ENCODE measurements at regions not wholly inside any gene's neighbourhood (a gene's known extent, or its start where the extent isn't known, plus 50 kb on each side); places are given as distances from the start of the nearest gene placed in this dataset.

DNA sequence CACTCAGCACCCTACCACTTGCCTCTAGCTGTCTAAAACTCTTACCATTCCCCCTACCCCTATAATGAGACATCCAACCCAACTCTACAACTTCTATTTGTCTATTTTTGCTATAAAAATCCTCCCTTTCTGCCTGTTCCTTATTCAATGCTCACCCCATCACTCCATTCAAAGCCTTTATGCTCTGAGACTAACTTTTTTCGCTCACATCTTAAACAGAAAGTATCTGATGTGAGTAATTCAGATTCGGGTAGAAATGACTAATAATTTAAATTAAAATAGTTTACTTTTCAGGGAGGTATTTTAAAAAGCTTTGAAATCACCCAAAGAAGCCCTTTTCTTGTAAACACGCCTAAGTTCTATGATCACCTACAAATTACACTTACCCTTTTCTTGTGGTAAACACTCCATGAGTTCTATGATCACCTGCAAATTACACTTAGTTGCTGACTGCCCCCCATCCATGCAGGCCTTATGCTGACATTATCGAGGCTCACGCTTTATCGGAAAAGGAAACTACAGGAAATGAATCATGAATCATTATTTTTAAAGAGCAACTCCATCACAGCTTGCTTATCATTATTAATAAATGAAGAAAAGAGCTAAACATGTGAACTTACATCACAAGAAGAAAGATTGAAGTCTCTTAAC, 168.7 kb upstream of the PPP1R2C start:
- no peak for DNase-seq (ENCODE audit: low spot score, unreplicated experiment)
- H3K9me3 Mint-ChIP-seq (ENCODE audit: low read depth): no peaks in the 10 kb centered on the region
- no peaks in the 10 kb centered on the region for H3K4me1 Mint-ChIP-seq (ENCODE audit: low read depth)
- TF ChIP-seq, protein P1, sequence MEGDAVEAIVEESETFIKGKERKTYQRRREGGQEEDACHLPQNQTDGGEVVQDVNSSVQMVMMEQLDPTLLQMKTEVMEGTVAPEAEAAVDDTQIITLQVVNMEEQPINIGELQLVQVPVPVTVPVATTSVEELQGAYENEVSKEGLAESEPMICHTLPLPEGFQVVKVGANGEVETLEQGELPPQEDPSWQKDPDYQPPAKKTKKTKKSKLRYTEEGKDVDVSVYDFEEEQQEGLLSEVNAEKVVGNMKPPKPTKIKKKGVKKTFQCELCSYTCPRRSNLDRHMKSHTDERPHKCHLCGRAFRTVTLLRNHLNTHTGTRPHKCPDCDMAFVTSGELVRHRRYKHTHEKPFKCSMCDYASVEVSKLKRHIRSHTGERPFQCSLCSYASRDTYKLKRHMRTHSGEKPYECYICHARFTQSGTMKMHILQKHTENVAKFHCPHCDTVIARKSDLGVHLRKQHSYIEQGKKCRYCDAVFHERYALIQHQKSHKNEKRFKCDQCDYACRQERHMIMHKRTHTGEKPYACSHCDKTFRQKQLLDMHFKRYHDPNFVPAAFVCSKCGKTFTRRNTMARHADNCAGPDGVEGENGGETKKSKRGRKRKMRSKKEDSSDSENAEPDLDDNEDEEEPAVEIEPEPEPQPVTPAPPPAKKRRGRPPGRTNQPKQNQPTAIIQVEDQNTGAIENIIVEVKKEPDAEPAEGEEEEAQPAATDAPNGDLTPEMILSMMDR (IDR thresholded peaks at IDR 0.05; ENCODE audit: unreplicated experiment): no peak
- H3K27me3 Mint-ChIP-seq: no peaks in the 10 kb centered on the region
- no peak overlapping the region for H3K4me3 Mint-ChIP-seq (ENCODE audit: low read depth)
- no peak overlapping the region for H3K27ac Mint-ChIP-seq
- H3K36me3 Mint-ChIP-seq (ENCODE audit: insufficient read depth): no peaks in the 10 kb centered on the region

DNA sequence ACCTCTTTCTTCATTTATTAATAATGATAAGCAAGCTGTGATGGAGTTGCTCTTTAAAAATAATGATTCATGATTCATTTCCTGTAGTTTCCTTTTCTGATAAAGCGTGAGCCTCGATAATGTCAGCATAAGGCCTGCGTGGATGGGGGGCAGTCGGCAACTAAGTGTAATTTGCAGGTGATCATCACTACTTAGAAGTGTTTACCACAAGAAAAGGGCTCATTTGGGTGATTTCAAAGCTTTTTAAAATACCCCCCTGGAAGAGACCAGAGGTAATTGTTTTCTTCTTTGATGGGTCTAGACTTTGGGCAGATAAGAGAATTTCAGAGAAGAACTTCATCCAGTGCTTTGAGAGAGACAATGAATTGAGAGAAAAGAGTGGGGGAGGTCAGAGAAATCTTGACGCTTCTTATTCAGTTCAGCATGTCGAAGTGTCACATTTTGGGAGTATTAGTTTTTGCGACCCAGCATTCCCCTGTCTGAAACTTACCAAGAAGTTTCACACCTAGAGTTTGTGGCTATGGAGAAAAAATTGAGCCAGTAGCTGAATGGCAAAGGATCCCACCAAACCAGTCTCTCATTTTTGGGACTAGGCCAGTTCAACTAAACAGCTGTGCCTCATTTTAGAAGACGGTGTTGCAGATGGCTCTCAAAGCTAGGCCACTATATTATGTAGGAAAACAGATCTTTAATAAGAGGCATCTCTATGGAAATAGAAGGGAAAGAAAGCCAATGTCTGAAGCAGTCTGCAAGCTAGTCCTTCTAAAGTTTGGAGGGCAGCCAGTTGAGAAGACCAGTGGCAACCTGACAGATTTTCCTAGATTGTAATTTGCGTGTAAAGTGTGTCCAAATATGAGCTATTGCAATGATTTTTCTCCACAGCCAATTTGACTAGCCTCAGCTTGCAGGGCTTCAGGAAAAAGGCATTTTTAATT, 171.0 kb upstream of the PPP1R2C start:
- H3K9me3 Mint-ChIP-seq (ENCODE audit: low read depth): no peaks in the 10 kb centered on the region
- no peak overlapping the region for H3K4me3 Mint-ChIP-seq (ENCODE audit: low read depth)
- TF ChIP-seq, protein P1 (IDR thresholded peaks at IDR 0.05; ENCODE audit: unreplicated experiment): no peak
- no peak overlapping the region for H3K27ac Mint-ChIP-seq
- H3K4me1 Mint-ChIP-seq (ENCODE audit: low read depth): no peaks in the 10 kb centered on the region
- no peak for DNase-seq (ENCODE audit: low spot score, unreplicated experiment)
- no peaks in the 10 kb centered on the region for H3K27me3 Mint-ChIP-seq
- no peaks in the 10 kb centered on the region for H3K36me3 Mint-ChIP-seq (ENCODE audit: insufficient read depth)

DNA sequence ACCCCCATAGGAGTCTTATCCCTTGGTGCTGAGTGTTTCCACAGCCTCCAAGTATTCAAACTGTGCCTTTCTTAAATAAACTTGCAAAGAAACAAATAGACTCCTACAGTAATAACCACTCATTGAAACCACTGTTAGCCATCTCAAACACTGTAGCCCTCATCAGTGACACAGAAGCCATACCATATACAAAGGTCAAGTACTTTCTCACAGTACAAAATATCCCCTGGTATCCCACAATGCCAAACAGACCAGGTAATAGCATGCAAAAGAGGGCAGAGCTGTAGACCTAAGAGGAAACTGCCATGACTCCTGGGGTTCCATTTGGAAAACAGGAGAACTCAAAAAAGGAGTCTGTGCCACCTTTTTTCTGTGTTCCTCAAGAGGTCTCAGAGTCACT, 173.8 kb upstream of the PPP1R2C start:
- no peaks in the 10 kb centered on the region for H3K4me1 Mint-ChIP-seq (ENCODE audit: low read depth)
- no peak overlapping the region for H3K4me3 Mint-ChIP-seq (ENCODE audit: low read depth)
- no peaks in the 10 kb centered on the region for H3K9me3 Mint-ChIP-seq (ENCODE audit: low read depth)
- no peak for DNase-seq (ENCODE audit: low spot score, unreplicated experiment)
- no peaks in the 10 kb centered on the region for H3K27me3 Mint-ChIP-seq
- no peaks in the 10 kb centered on the region for H3K36me3 Mint-ChIP-seq (ENCODE audit: insufficient read depth)
- no peak overlapping the region for H3K27ac Mint-ChIP-seq
- TF ChIP-seq, protein P1 (IDR thresholded peaks at IDR 0.05; ENCODE audit: unreplicated experiment): no peak

DNA sequence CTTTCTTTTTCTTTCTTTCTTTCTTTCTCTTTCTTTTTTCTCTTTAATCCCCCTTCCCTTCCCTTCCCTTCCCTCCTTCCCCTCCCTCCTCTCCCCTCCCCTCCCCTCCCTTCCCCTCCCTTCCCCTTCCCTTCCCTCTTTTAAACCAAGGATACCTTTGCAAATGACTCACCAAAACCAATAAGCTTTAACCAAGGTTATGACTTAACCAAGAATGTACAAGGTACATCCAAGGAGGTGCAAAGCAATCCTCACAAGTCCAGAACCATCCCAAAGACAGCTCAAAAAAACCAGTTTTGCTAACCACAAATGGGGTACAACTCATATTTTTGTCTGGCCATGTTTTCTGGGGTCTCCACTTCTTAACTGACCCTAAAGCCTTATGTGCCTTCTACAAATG, 174.7 kb upstream of the PPP1R2C start:
- H3K9me3 Mint-ChIP-seq (ENCODE audit: low read depth): no peaks in the 10 kb centered on the region
- H3K4me3 Mint-ChIP-seq (ENCODE audit: low read depth): no peak overlapping the region
- TF ChIP-seq, protein P1 (IDR thresholded peaks at IDR 0.05; ENCODE audit: unreplicated experiment): no peak
- DNase-seq (ENCODE audit: low spot score, unreplicated experiment): no peak
- H3K4me1 Mint-ChIP-seq (ENCODE audit: low read depth): no peaks in the 10 kb centered on the region
- no peak overlapping the region for H3K27ac Mint-ChIP-seq
- H3K27me3 Mint-ChIP-seq: no peaks in the 10 kb centered on the region
- no peaks in the 10 kb centered on the region for H3K36me3 Mint-ChIP-seq (ENCODE audit: insufficient read depth)

DNA sequence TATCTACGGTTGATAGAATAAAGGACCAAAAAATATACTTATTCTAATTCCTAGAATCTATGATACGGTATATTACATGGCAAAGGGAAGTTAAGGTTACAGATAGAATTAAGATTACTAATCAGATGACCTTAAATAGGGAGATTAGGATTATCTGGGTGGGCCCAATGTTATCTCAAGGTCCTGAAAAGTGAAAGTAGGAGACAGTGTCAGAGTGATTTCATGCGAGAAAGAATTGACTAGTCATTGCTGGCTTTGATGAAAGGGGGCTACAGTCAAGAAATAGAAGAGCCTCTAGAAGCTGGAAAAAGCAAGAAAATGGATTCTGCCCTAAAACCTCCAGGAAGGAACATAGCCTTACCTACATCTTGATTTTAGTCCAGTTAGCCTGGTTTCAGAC, 176.9 kb upstream of the PPP1R2C start:
- Mint-ChIP-seq H3K27ac (no peak overlapping the region), H3K4me3 (ENCODE audit: low read depth) (no peak overlapping the region), H3K36me3 (ENCODE audit: insufficient read depth) (no peaks in the 10 kb centered on the region), H3K27me3 (no peaks in the 10 kb centered on the region), H3K9me3 (ENCODE audit: low read depth) (peaks cover 3% of the 10 kb centered on the region), H3K4me1 (ENCODE audit: low read depth) (no peaks in the 10 kb centered on the region)
- TF ChIP-seq, protein P1 (IDR thresholded peaks at IDR 0.05; ENCODE audit: unreplicated experiment): no peak
- DNase-seq (ENCODE audit: low spot score, unreplicated experiment): no peak

Measured in progenitor cell of endocrine pancreas (in vitro differentiated cells).